GM12891 (cell line): ENCODE measurements at regions not wholly inside any gene's neighbourhood (a gene's known extent, or its start where the extent isn't known, plus 50 kb on each side); places are given as distances from the start of the nearest gene placed in this dataset.

Source experiments
- DNase-seq: peaks from one replicate; pipeline ENCODE4 v3.0.0; 2011; ENCODE audit warnings: low spot score; ENCODE audit not compliant: insufficient read length
- FAIRE-seq: peaks from 2 replicates; lab custom pipeline; 2011; peaks lifted over from hg19 to GRCh38; lab: Jason Lieb, UNC
- PAX5 ChIP-seq: IDR thresholded peaks from 2 replicates; pipeline ENCODE4 v1.6.1; 2011; ENCODE audit warnings: low read length, moderate library complexity, mild to moderate bottlenecking; ENCODE audit not compliant: insufficient read depth, severe bottlenecking
- POLR2A ChIP-seq: IDR thresholded peaks from 2 replicates; pipeline ENCODE4 v1.6.1; 2011; ENCODE audit warnings: low read depth, low read length, control low read depth
- POLR2AphosphoS5 ChIP-seq: IDR thresholded peaks from 2 replicates; pipeline ENCODE4 v1.6.1; 2011; ENCODE audit warnings: low read depth, low read length, control low read depth
- POU2F2 ChIP-seq: IDR thresholded peaks from 2 replicates; pipeline ENCODE4 v1.6.1; 2011; ENCODE audit warnings: low read depth, mild to moderate bottlenecking, control low read depth, low read length, moderate library complexity
- SPI1 ChIP-seq: IDR thresholded peaks from 2 replicates; pipeline ENCODE4 v1.6.1; 2011; ENCODE audit warnings: low read depth, low read length, control low read depth
- TAF1 ChIP-seq: IDR thresholded peaks from 2 replicates; pipeline ENCODE4 v1.6.1; 2011; ENCODE audit warnings: low read depth, low read length, control low read depth

- no peak for FAIRE-seq
- DNase-seq, result no peak
- TF ChIP-seq POU2F2 (no peak), POLR2A (no peak), TAF1 (no peak), POLR2AphosphoS5 (no peak), PAX5 (no peak), SPI1 (no peak)
Measured at GRCh38 chrX:149284616-149285015, 220.5 kb downstream of the IDS start.

GRCh38 chrX:149283853-149284252 lies 221.3 kb downstream of the IDS start:
- FAIRE-seq, result no peak
- DNase-seq, result no peak
- TF ChIP-seq POLR2AphosphoS5 (no peak), POLR2A (no peak), TAF1 (no peak), PAX5 (no peak), POU2F2 (no peak), SPI1 (no peak)

GRCh38 chrX:149282909-149283308 lies 222.2 kb downstream of the IDS start:
- FAIRE-seq, result no peak
- no peak for TF ChIP-seq POU2F2
- no peak for TF ChIP-seq TAF1
- TF ChIP-seq PAX5, result no peak
- TF ChIP-seq POLR2A, result no peak
- TF ChIP-seq POLR2AphosphoS5, result no peak
- no peak for TF ChIP-seq SPI1
- no peak for DNase-seq

GRCh38 chrX:149280011-149280410 lies 225.1 kb downstream of the IDS start:
- DNase-seq (no peak), FAIRE-seq (no peak)

GRCh38 chrX:149275836-149276235 lies 229.3 kb downstream of the IDS start:
- TF ChIP-seq PAX5 (no peak), POU2F2 (no peak), POLR2AphosphoS5 (no peak), POLR2A (no peak), SPI1 (no peak)
- DNase-seq, result no peak
- no peak for FAIRE-seq

More at GRCh38 chrX:149280011-149280410, 225.1 kb downstream of the IDS start:
- TF ChIP-seq PAX5, result no peak
- TF ChIP-seq POLR2A, result no peak
- TF ChIP-seq POU2F2, result no peak
- no peak for TF ChIP-seq SPI1
- no peak for TF ChIP-seq POLR2AphosphoS5
- TF ChIP-seq TAF1, result no peak

- no peak for TF ChIP-seq POLR2AphosphoS5
- TF ChIP-seq PAX5, result no peak
- no peak for TF ChIP-seq POU2F2
- no peak for TF ChIP-seq SPI1
- no peak for TF ChIP-seq TAF1
- no peak for TF ChIP-seq POLR2A
- FAIRE-seq (no peak), DNase-seq (no peak)
Measured at GRCh38 chrX:149274516-149275105, 230.5 kb downstream of the IDS start.

- DNase-seq (no peak), FAIRE-seq (no peak)
- TF ChIP-seq TAF1 (no peak), POLR2A (no peak), POLR2AphosphoS5 (no peak), SPI1 (no peak), PAX5 (no peak), POU2F2 (no peak)
Measured at GRCh38 chrX:149272690-149273463, 232.2 kb downstream of the IDS start.

- peak; percentile 28 for FAIRE-seq
- no peak for TF ChIP-seq POU2F2
- 0 out of 2 replicates have a peak, but pooled peaks have one; percentile 25 for TF ChIP-seq SPI1
- TF ChIP-seq POLR2AphosphoS5, result no peak
- no peak for DNase-seq
Measured at GRCh38 chrX:149267878-149268813, 237.0 kb downstream of the IDS start.

- no peak for FAIRE-seq
- TF ChIP-seq POU2F2 (no peak), POLR2A (no peak), TAF1 (no peak), POLR2AphosphoS5 (no peak), PAX5 (no peak), SPI1 (no peak)
- DNase-seq, result no peak
Measured at GRCh38 chrX:149262086-149262485, 243.0 kb downstream of the IDS start.
